Panc1 (cell line): ENCODE measurements at regions not wholly inside any gene's neighbourhood (a gene's known extent, or its start where the extent isn't known, plus 50 kb on each side); places are given as distances from the start of the nearest gene placed in this dataset.

Source experiments
- ATAC-seq: fragments of 200-7000 bp; cut with Tn5 transposase; 2 replicates; pipeline ENCODE4 v1.9.1; 2020; ENCODE audit warnings: mild to moderate bottlenecking, moderate library complexity
- BruUV-seq: library from RNA; stranded (reverse); fragments of 400-500 nt; replicated peaks from 2 replicates; lab custom pipeline; 2021; lab: Mats Ljungman, UMichigan
- CTCF ChIA-PET: fragments of 300-600 bp; sonication (Branson Sonifier 250); formaldehyde crosslinking; loops from one replicate; lab custom pipeline; 2022; ENCODE audit warnings: antibody characterized with exemption; lab: Charles Lee
- POLR2A ChIA-PET: fragments of 300-600 bp; sonication (Branson Sonifier 250); formaldehyde crosslinking; loops from one replicate; lab custom pipeline; 2022; ENCODE audit warnings: antibody characterized with exemption; lab: Charles Lee
- DNase-seq: peaks from one replicate; pipeline ENCODE4 v3.0.0-alpha.2; 2010; ENCODE audit warnings: low read depth, low spot score
- H3K27ac ChIP-seq: 2 replicates; pipeline ENCODE4 v1.5.1; 2011; ENCODE audit warnings: mild to moderate bottlenecking, low read length, inconsistent platforms
- H3K27me3 ChIP-seq: fragments of 200-500 bp; sonication (Bioruptor generic); 2 replicates; pipeline ENCODE4 v1.6.0; 2014; ENCODE audit warnings: low read length, inconsistent platforms; ENCODE audit not compliant: control insufficient read depth, insufficient read depth
- H3K36me3 ChIP-seq: fragments of 200-500 bp; sonication (Bioruptor generic); 2 replicates; pipeline ENCODE4 v1.5.1; 2014; ENCODE audit warnings: inconsistent platforms, mild to moderate bottlenecking, low read length, moderate library complexity; ENCODE audit not compliant: control insufficient read depth, insufficient read depth
- H3K4me1 ChIP-seq: 2 replicates; pipeline ENCODE4 v1.5.1; 2011; ENCODE audit warnings: inconsistent platforms, mild to moderate bottlenecking, low read length, moderate library complexity; ENCODE audit not compliant: control insufficient read depth, insufficient read depth
- H3K4me3 ChIP-seq, 2 experiments: 2 replicates each; pipeline ENCODE4 v1.5.1; 2011 to 2012; ENCODE audit warnings: low read depth in 2 of 2, low read length in 2 of 2, mild to moderate bottlenecking in 2 of 2, inconsistent platforms in 1 of 2, moderate library complexity in 1 of 2
- H3K9me3 ChIP-seq: fragments of 200-500 bp; sonication (Bioruptor generic); 2 replicates; pipeline ENCODE4 v1.5.1; 2014; ENCODE audit warnings: low read depth, mild to moderate bottlenecking, inconsistent platforms, low read length, moderate library complexity; ENCODE audit not compliant: control insufficient read depth, insufficient read depth
- CTCF ChIP-seq: fragments of 450-650 bp; IDR thresholded peaks from 2 replicates; pipeline ENCODE4 v1.5.1; 2017; ENCODE audit warnings: mild to moderate bottlenecking
- POLR2AphosphoS5 ChIP-seq: IDR thresholded peaks from 2 replicates; pipeline ENCODE4 v1.6.1; 2012; ENCODE audit warnings: mild to moderate bottlenecking, low read depth, low read length, moderate library complexity
- REST ChIP-seq, 2 experiments: IDR thresholded peaks; 2 replicates each; pipeline ENCODE4 v1.6.1; 2011 to 2012; ENCODE audit warnings: low read depth in 2 of 2, control low read depth in 1 of 2, low read length in 1 of 2, mild to moderate bottlenecking in 1 of 2, moderate library complexity in 1 of 2; ENCODE audit not compliant: insufficient read depth in 1 of 2
- SIN3A ChIP-seq: IDR thresholded peaks from 2 replicates; pipeline ENCODE4 v1.6.1; 2012; ENCODE audit warnings: low read depth, mild to moderate bottlenecking, low read length, moderate library complexity, borderline replicate concordance; ENCODE audit not compliant: insufficient read depth
- TCF7L2 ChIP-seq: IDR thresholded peaks from 2 replicates; pipeline ENCODE4 v1.6.1; 2011; ENCODE audit warnings: mild to moderate bottlenecking, low read depth, low read length, inconsistent platforms
- in situ Hi-C: cut with HindIII; loops from 2 replicates; pipeline ENCODE4 v1.10.0; 2016; ENCODE audit warnings: low sequenced_read_pairs, low pct_unique_long_range_greater_than_20kb
- intact Hi-C: fragments of 100-400 bp; cut with micrococcal nuclease; formaldehyde crosslinking; loops from one replicate; pipeline ENCODE4 v1.10.0; 2022; ENCODE audit not compliant: unreplicated experiment

- H3K36me3 ChIP-seq = no peaks in the 10 kb centered on the region
- intact Hi-C loops (no loop called here), in situ Hi-C loops (no loop called here)
- H3K27ac ChIP-seq = no peak overlapping the region
- DNase-seq = no peak
- ChIA-PET CTCF (no interaction called here), POLR2A (no interaction called here)
- no peak for TF ChIP-seq REST (IDR thresholded peaks at IDR 0.05; ENCODE audit: insufficient read depth in 1 of 2, low read depth in 2 of 2, low read length in 1 of 2)
- no peak for TF ChIP-seq CTCF
- no peak for TF ChIP-seq TCF7L2
- TF ChIP-seq POLR2AphosphoS5 = no peak
- TF ChIP-seq SIN3A = no peak
- H3K4me1 ChIP-seq = no peaks in the 10 kb centered on the region
- no peaks in the 10 kb centered on the region for H3K9me3 ChIP-seq
- peak; percentile 87 for ATAC-seq
- BruUV-seq = no TSS peak
- no peaks in the 10 kb centered on the region for H3K27me3 ChIP-seq
- H3K4me3 ChIP-seq = no peak overlapping the region
Measured at GRCh38 chr6:90406142-90406794, 109.6 kb upstream of the BACH2 start.

GRCh38 chr6:90403489-90404381 is 107.1 kb upstream of the BACH2 start:
- H3K4me1 ChIP-seq = no peaks in the 10 kb centered on the region
- no peak overlapping the region for H3K4me3 ChIP-seq
- TF ChIP-seq POLR2AphosphoS5 (no peak), CTCF (no peak), REST (IDR thresholded peaks at IDR 0.05; ENCODE audit: insufficient read depth in 1 of 2, low read depth in 2 of 2, low read length in 1 of 2) (no peak), TCF7L2 (no peak), SIN3A (no peak)
- ATAC-seq = 0 out of 2 replicates have a peak, but pooled peaks have one; percentile 56
- ChIA-PET POLR2A (no interaction called here), CTCF (interaction anchor here (0.8 kb wide), 1 partner anchor 8 kb away, joined by 3 read pairs; no protein-coding TSS in a partner anchor)
- H3K27me3 ChIP-seq = no peaks in the 10 kb centered on the region
- in situ Hi-C loops = no loop called here
- no peak for DNase-seq
- no peak overlapping the region for H3K27ac ChIP-seq
- intact Hi-C loops = no loop called here
- H3K36me3 ChIP-seq = no peaks in the 10 kb centered on the region
- no TSS peak for BruUV-seq
- H3K9me3 ChIP-seq = no peaks in the 10 kb centered on the region
